ENCODE measurements at regions not wholly inside any gene's neighbourhood (a gene's known extent, or its start where the extent isn't known, plus 50 kb on each side); places are given as distances from the start of the nearest gene placed in this dataset.

GRCh38 chr10:60654813-60655464 lies 123.3 kb upstream of the CDK1 start:
- peaks cover 12% of the 10 kb centered on the region for H3K4me1 Mint-ChIP-seq (ENCODE audit: low read depth)

GRCh38 chr10:60652628-60653027 lies 125.7 kb upstream of the CDK1 start:
- Mint-ChIP-seq H3K4me3 (no peak overlapping the region), H3K9me3 (no peaks in the 10 kb centered on the region), H3K4me1 (ENCODE audit: low read depth) (peaks cover 20% of the 10 kb centered on the region), H3K36me3 (ENCODE audit: insufficient read depth) (peaks cover 4% of the 10 kb centered on the region), H3K27me3 (ENCODE audit: low read depth) (no peaks in the 10 kb centered on the region)
- DNase-seq (no peak), ATAC-seq (no peak)

More at GRCh38 chr10:60654813-60655464, 123.3 kb upstream of the CDK1 start:
- no peaks in the 10 kb centered on the region for H3K27me3 Mint-ChIP-seq (ENCODE audit: low read depth)
- no peak overlapping the region for H3K4me3 Mint-ChIP-seq
- H3K9me3 Mint-ChIP-seq: no peaks in the 10 kb centered on the region
- no peak for DNase-seq
- H3K36me3 Mint-ChIP-seq (ENCODE audit: insufficient read depth): peaks cover 4% of the 10 kb centered on the region
- peak in 1 of 2 donors; percentile 41 for ATAC-seq

- H3K4me1 Mint-ChIP-seq (ENCODE audit: low read depth): peaks cover 23% of the 10 kb centered on the region
- no peak overlapping the region for H3K4me3 Mint-ChIP-seq
- H3K36me3 Mint-ChIP-seq (ENCODE audit: insufficient read depth): no peaks in the 10 kb centered on the region
- H3K9me3 Mint-ChIP-seq: no peaks in the 10 kb centered on the region
- DNase-seq: no peak
- ATAC-seq: no peak
- H3K27me3 Mint-ChIP-seq (ENCODE audit: low read depth): no peaks in the 10 kb centered on the region
Observed at GRCh38 chr10:60650378-60650800, 127.9 kb upstream of the CDK1 start.

GRCh38 chr10:60649485-60650377 lies 128.5 kb upstream of the CDK1 start:
- H3K27me3 Mint-ChIP-seq (ENCODE audit: low read depth): no peaks in the 10 kb centered on the region
- H3K4me3 Mint-ChIP-seq: no peak overlapping the region
- peaks cover 23% of the 10 kb centered on the region for H3K4me1 Mint-ChIP-seq (ENCODE audit: low read depth)
- peak; percentile 14 to 61 for ATAC-seq
- no peaks in the 10 kb centered on the region for H3K36me3 Mint-ChIP-seq (ENCODE audit: insufficient read depth)
- no peaks in the 10 kb centered on the region for H3K9me3 Mint-ChIP-seq
- no peak for DNase-seq

- Mint-ChIP-seq H3K36me3 (ENCODE audit: insufficient read depth) (no peaks in the 10 kb centered on the region), H3K4me3 (no peak overlapping the region), H3K27me3 (ENCODE audit: low read depth) (no peaks in the 10 kb centered on the region), H3K4me1 (ENCODE audit: low read depth) (peaks cover 30% of the 10 kb centered on the region), H3K9me3 (no peaks in the 10 kb centered on the region)
- ATAC-seq (no peak), DNase-seq (no peak)
Observed at GRCh38 chr10:60648761-60649160, 129.5 kb upstream of the CDK1 start.

GRCh38 chr10:60646966-60647796 lies 131.1 kb upstream of the CDK1 start:
- Mint-ChIP-seq H3K4me1 (ENCODE audit: low read depth) (peaks cover 25% of the 10 kb centered on the region), H3K4me3 (no peak overlapping the region), H3K9me3 (no peaks in the 10 kb centered on the region), H3K36me3 (ENCODE audit: insufficient read depth) (no peaks in the 10 kb centered on the region), H3K27me3 (ENCODE audit: low read depth) (no peaks in the 10 kb centered on the region)
- peak in 1 of 2 donors; percentile 38 for ATAC-seq
- peak; percentile 30 for DNase-seq

GRCh38 chr10:60645980-60646379 lies 132.3 kb upstream of the CDK1 start:
- ATAC-seq: no peak
- Mint-ChIP-seq H3K4me1 (ENCODE audit: low read depth) (peaks cover 25% of the 10 kb centered on the region), H3K36me3 (ENCODE audit: insufficient read depth) (no peaks in the 10 kb centered on the region), H3K4me3 (no peak overlapping the region), H3K9me3 (no peaks in the 10 kb centered on the region), H3K27me3 (ENCODE audit: low read depth) (no peaks in the 10 kb centered on the region)
- no peak for DNase-seq

- Mint-ChIP-seq H3K27me3 (ENCODE audit: low read depth) (no peaks in the 10 kb centered on the region), H3K4me1 (ENCODE audit: low read depth) (peaks cover 14% of the 10 kb centered on the region), H3K4me3 (no peak overlapping the region), H3K9me3 (no peaks in the 10 kb centered on the region), H3K36me3 (ENCODE audit: insufficient read depth) (peaks cover 1% of the 10 kb centered on the region)
- DNase-seq: no peak
- ATAC-seq: no peak
Observed at GRCh38 chr10:60644436-60645130, 133.7 kb upstream of the CDK1 start.

- H3K27me3 Mint-ChIP-seq (ENCODE audit: low read depth): no peaks in the 10 kb centered on the region
- no peak overlapping the region for H3K4me3 Mint-ChIP-seq
- peaks cover 11% of the 10 kb centered on the region for H3K4me1 Mint-ChIP-seq (ENCODE audit: low read depth)
- ATAC-seq: no peak
- no peak for DNase-seq
- no peaks in the 10 kb centered on the region for H3K9me3 Mint-ChIP-seq
- H3K36me3 Mint-ChIP-seq (ENCODE audit: insufficient read depth): peaks cover 1% of the 10 kb centered on the region
Observed at GRCh38 chr10:60643874-60644273, 134.4 kb upstream of the CDK1 start.

GRCh38 chr10:60629332-60629731 lies 148.9 kb upstream of the CDK1 start:
- Mint-ChIP-seq H3K4me3 (no peak overlapping the region), H3K27me3 (ENCODE audit: low read depth) (peaks cover 4% of the 10 kb centered on the region), H3K36me3 (ENCODE audit: insufficient read depth) (peaks cover 1% of the 10 kb centered on the region), H3K4me1 (ENCODE audit: low read depth) (peaks cover 12% of the 10 kb centered on the region), H3K9me3 (no peaks in the 10 kb centered on the region)
- ATAC-seq (no peak), DNase-seq (no peak)

GRCh38 chr10:60627778-60628748 lies 150.2 kb upstream of the CDK1 start:
- Mint-ChIP-seq H3K9me3 (no peaks in the 10 kb centered on the region), H3K36me3 (ENCODE audit: insufficient read depth) (peaks cover 1% of the 10 kb centered on the region), H3K4me3 (no peak overlapping the region), H3K27me3 (ENCODE audit: low read depth) (no peaks in the 10 kb centered on the region), H3K4me1 (ENCODE audit: low read depth) (peaks cover 5% of the 10 kb centered on the region)
- DNase-seq (no peak), ATAC-seq (no peak)

GRCh38 chr10:60626037-60626436 lies 152.2 kb upstream of the CDK1 start:
- H3K9me3 Mint-ChIP-seq: no peaks in the 10 kb centered on the region
- H3K4me3 Mint-ChIP-seq: no peak overlapping the region
- peaks cover 5% of the 10 kb centered on the region for H3K4me1 Mint-ChIP-seq (ENCODE audit: low read depth)
- ATAC-seq (no peak), DNase-seq (no peak)
- H3K27me3 Mint-ChIP-seq (ENCODE audit: low read depth): no peaks in the 10 kb centered on the region
- no peaks in the 10 kb centered on the region for H3K36me3 Mint-ChIP-seq (ENCODE audit: insufficient read depth)

- peaks cover 4% of the 10 kb centered on the region for H3K4me1 Mint-ChIP-seq (ENCODE audit: low read depth)
- no peaks in the 10 kb centered on the region for H3K36me3 Mint-ChIP-seq (ENCODE audit: insufficient read depth)
- no peaks in the 10 kb centered on the region for H3K27me3 Mint-ChIP-seq (ENCODE audit: low read depth)
- H3K9me3 Mint-ChIP-seq: no peaks in the 10 kb centered on the region
- DNase-seq (no peak), ATAC-seq (no peak)
- H3K4me3 Mint-ChIP-seq: no peak overlapping the region
Observed at GRCh38 chr10:60623627-60624026, 154.7 kb upstream of the CDK1 start.

All from activated T-cell treated with anti-CD3 and anti-CD28 coated beads, Interleukin-2, amount 50 U/mL, for 4 hours (primary cell).